Renal cortical epithelial cell (primary cell): ENCODE measurements at regions not wholly inside any gene's neighbourhood (a gene's known extent, or its start where the extent isn't known, plus 50 kb on each side); places are given as distances from the start of the nearest gene placed in this dataset.
"Not testable (repeated sequence)": the region's sequence is repeated elsewhere in the genome, so short reads cannot be mapped to it uniquely, and the experiment has no call there.

Experiments
- DNase-seq: peaks from one replicate; pipeline ENCODE4 v3.0.0-alpha.2; 2011; ENCODE audit warnings: low read depth

DNA sequence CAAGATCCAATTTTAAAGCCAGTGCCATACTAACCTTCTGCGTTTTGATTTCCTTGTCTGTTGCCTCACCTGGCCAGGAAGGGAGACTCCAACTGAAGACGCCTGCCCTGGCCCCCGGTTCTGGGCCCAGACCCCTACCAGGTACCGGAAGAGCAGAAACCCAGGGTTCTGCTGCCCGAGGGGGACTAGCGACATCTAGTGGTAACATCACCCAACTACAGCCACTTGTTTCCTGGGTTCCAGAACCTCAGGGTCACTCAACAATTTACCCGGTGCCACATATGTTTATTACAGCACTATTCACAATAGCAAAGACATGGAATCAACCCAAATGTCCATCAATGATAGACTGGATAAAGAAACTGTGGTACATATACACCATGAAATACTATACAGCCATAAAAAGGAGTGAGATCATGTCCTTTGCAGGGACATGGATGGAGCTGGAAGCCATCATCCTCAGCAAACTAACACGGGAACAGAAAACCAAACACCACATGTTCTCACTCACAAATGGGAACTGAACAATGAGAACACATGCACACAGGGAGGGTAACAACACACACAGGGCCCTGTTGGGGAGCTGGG, 268.7 kb upstream of the IRX4 start:
- DNase-seq: not testable (repeated sequence)

GRCh38 chr5:2149195-2149539, 266.4 kb upstream of the IRX4 start:
- DNase-seq: peak; percentile 40

GRCh38 chr5:2148312-2149194, 265.8 kb upstream of the IRX4 start:
- DNase-seq: no peak

DNA sequence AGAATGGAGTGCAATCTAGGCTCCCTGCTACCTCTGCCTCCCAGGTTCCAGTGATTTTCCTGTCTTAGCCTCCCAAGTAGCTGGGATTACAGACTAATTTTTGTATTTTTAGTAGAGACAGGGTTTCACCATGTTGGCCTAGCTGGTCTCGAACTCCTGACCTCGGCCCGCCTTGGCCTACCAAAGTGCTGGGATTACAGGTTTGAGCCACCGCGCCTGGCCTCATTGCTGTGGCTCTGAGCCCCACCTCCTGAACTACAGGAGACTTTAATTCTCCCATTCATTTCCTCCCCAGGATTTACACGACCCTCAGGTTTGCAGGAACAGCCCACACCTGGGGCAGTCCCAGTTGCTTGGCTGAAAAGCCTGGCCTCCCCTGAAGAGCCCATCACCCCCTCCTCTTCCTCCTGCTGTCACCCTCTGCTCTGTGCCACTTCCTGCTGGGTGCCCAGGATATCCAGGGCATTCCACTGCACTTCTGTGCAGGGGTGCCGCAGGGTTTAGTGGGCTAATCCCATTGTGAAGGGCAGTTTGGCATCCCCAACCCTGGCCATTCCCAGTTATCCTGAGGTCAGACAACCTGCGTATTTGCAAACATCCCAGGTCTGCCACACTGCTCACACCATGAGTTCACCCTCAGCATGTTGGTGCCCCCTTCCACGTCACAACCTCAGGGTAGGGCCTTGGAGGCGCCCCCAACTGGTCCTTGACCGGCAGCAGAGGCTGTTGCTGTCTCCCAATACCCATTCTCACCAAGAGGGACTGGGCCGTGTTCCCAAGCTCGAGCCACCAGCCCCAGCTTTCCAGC, 265.0 kb upstream of the IRX4 start:
- DNase-seq: no peak

DNA sequence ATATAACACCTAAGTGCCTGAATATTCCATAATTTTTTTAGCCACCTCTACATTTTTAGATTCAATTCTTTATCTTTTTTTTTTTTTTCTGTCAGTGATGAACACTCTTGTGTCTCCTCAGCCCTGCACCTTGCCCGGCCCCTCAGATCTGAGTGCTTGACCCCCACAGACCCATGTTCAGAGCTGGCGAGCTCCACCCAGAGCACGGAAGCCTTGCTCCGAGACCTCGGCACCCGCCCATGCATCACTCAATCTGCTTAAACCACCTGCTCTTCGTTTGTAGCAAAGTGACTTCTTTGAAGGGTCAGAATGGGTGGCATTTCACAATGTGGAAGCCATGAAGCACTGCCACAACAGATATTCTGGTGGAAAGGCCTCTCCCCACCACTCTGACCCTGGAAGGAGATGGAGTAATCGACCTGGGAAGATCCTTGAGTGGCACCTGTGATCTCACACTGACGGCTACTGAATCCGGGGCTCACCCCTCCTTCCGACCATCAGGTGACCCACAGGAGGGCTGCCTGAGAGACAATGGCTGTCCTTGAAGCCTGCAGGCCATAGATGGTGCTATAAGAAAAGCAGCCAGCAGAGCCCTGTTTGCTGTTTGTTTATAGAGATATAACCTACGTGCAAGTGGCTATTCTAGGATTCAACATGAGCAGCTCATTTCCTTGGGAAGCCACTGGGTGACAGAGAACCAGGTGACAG, 261.1 kb upstream of the IRX4 start:
- DNase-seq: no peak

DNA sequence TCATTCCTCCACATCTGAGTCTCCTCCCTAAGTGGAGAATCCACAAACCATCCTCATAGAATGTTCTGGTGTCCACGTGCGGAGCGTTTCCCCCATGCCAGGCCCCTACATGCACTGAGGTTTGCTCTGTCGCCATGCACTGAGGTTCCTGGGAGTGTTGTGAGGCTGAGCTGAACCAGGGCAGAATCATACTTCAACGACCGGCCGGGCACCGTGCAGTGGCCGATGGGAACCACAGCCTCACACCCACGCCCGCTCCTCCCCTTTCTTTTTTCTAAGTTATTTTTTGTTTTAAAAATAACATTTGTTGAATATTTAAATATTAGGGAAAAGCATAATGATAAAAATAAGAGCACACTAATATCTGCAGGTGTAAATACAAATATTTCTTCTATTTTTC, 260.4 kb upstream of the IRX4 start:
- DNase-seq: no peak

DNA sequence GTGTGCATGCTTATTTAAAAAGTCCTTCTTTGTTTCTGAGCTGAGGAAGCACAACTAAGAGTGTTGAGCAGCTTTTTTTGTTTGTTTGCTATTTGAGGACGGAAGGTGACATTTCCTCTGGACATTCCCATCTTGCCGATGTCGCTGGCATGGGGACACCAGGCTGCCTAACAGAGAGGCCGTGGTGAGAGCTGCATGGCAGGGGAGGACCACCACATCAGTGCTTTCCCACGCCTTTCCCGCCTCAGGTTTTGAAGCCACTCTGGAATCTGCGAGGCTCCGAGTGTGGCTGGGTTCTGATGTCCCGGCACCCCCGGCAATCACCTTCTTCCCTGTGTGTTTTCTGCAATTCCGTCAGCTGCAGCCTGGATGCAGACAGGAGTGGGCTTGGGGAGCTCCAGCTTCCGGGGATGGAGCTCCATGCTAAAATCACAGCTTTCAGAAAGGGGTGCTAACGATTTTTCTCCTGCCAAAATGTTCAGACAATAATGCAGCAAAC, 259.8 kb upstream of the IRX4 start:
- no peak for DNase-seq

DNA sequence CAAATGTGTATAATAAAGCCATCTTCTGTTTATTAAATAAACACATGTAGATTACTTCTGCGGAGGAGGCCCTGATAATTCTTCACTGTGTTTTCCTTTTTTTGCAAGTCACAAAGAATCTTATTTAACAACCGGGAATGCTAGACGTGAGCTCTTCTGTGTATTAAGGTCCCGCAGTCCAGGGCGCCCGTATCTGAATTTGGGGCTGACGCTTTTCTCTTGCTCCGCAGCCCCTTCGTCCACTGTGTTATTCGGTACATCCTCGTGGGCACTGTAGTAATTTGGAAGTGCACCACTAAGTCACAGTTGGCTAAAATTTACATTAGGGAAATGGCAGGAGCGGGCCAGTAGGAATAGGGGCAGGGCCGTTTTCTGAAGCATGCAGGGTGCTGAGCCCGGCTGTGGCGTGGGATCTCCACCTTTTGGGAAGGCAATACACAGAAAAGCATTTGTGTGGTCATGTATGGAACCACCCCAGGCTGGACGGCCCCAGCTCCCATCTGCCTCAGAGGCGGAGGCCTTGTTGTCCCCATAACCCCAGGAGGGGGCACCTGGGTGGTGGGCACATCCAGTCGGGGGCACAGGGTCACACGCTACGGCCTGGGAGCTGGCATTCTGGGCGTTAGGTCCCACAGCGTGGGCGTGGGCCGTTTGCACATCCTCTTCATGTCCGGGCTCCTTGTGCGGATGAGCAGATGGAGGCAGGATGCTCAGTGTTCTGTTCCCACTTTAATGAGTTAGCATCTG, 258.7 kb upstream of the IRX4 start:
- no peak for DNase-seq

DNA sequence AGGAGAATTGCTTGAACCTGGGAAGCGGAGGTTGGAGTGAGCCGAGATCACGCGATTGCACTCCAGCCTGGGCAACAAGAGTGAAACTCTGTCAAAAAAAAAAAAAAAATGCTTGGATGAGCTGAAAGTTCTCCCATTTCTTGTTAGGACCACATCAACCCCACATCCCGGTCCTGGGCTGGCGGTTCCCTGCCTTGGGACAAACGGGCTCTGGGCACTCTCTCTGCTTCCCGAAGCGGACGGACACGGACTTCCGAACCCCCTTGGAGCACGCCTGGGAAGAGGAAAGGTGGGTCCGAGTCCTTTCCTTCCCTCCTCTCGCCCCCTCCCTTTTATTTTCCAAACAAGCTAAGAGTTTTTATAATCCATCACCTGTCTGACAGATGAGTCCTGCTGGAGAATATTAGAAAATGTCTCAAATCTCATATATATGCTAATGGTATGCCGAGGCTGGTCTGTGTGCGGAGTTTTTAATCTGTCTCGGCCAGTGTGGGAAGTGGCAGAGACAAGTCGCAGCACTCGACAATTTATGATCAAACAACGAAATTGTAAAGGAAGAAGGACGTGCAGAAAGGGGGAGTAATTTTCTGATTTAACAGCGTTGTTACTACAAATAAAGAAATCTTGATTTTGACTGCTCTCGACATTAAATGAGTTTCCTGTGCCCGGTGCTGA, 257.9 kb upstream of the IRX4 start:
- DNase-seq: no peak

DNA sequence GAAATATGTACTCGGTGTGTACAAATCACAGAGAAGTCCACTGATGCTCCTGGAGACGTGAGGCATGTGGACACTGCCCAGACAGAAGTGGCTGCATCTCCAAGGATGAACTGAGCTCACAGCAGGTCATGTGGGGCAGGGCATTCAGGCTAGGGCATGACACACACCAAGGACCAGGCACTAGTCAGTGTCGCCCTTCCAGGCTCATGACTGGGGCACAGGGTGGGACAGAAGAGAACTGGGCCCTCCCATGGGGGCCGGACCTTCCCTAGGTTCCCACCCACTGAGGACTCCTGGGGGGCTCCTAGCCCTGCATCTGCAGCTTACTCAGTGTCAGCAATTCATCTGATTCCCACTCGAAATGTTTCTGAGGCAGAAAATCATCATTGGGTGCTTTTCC, 256.8 kb upstream of the IRX4 start:
- no peak for DNase-seq

DNA sequence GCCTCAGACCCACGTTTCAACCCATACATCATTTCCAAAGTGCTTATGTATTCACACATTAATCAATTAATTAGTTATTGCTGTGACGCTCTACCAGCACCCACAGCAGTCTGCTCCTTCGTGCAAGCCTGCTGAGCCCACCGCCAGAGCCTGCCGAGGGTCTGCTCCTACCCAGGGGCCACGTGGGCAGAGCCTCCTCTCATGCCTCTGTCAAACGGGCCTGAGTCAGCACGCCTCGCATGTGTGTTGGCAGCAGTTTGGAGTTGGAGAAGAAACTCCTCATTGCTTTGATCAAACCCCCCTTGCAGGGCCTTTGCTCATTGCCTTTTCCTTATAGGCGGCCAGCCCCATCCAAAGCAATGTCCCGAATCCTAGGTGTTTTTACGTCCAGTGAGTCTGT, 256.2 kb upstream of the IRX4 start:
- DNase-seq: no peak

- DNase-seq: no peak
Observed at GRCh38 chr5:2137444-2138050, 254.8 kb upstream of the IRX4 start.

DNA sequence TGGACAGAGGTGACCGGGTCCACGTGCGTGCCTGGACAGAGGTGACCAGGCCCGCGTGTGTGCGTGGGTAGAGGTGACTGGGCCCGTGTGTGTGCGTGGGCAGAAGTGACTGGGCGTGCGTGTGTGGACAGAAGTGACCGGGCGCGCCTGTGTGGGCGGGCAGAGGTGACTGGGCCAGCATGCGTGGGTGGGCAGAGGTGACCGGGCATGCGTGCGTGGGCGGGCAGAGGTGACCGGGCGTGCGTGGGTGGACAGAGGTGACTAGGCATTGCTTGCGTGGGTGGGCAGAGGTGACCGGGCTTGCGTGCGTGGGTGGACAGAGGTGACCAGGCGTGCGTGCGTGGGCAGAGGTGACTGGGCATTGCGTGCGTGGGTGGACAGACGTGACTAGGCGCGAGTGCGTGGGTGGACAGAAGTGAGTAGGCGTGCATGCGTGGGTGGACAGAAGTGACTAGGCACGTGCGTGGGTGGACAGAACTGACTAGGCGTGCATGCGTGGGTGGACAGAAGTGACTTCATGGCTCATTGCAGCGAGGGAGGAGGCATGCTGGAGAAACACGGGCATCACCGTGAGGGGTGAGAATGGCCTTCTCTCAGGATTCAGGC, 254.1 kb upstream of the IRX4 start:
- DNase-seq: no peak

DNA sequence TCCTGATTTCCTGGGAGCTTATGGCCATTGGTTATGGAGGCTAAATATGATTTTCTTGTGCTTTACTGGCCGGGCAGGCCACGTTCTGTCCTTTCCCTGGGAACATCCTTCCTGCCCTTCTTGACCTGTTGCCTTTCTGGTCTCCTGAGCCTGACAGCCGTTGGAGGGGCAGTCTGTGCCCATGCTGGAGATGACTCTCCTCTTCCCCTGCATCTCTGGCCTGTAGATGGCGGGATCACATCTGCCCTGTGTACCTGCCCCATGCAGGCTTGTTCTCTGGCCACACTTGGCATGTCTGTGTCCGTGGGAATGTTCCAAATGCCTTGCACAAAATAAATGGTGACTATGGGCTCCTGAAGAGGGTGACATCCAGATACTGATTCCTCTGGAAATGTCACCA, 253.1 kb upstream of the IRX4 start:
- no peak for DNase-seq

- DNase-seq: no peak
Observed at GRCh38 chr5:2135354-2135753, 252.6 kb upstream of the IRX4 start.

DNA sequence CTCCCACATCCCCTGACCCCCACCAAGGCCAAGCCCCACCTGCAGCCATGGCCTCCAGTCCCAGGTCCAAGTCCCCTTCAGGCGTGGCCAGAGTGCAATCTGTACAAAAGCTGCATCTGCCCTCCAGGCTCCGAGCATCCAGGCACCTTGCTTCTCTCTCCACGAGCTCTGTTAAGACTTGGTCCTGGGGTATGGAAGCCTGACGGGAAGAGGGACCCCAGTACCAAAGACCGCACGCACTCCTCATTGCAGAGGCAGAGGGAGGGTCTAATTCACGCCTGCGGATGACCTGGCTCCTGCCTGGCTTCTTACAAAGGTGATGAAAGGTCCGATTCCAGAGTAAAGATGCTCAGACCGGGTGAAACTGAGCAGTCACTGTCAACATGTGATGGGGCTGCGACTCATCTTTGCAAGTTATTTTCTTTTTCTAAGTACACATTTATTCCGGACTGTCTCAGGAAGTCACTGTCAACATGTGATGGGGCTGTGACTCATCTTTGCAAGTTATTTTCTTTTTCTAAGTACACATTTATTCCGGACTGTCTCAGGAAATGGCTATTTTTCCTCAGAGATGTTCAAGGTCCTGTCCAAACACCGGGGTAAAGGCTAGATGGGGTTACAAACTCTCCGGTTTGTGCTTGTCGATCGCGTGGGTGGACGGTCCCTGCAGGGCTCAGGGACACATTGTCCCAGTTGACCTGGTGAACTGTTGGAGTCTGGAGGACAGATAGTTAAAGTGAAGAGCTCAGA, 252.0 kb upstream of the IRX4 start:
- no peak for DNase-seq

GRCh38 chr5:2133936-2134335, 251.2 kb upstream of the IRX4 start:
- no peak for DNase-seq

DNA sequence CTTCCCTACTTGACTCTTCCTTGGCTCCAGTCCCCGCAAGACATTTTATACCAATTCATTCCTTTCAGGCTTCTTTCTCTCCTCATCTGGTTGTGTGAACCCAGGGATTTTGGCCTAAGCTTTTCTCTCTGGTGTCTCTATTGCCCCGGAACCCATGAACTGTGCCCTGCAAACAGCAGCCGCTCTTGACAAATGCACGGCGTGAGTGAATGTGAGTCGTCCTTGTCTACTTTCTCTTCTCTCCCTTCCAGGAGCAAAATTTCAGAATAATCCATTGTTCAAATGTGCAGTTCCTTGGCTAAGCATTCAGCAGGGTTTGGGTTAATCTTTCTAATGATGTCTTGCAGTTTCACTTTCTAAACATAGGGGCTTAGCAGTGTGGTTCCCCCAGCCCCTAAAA, 250.4 kb upstream of the IRX4 start:
- DNase-seq: no peak

DNA sequence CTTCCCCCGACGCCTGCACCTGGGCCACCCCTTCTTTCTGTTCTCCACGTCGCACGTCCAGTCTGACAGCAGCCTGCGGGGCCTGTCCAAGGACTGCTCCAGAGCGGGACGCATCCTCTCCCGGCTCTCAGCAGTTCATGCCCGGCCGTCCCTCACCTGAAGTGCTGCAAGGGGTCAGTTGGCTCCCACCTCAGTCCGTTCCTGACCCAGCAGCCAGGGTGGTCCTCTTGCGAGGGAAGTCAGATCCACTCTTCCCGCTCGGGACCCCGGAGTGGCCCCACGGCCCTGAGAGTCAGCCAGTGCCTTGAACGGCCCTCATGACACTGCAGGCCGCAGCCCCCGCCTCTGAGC, 249.7 kb upstream of the IRX4 start:
- DNase-seq: no peak
